PC-9 (cell line): ENCODE measurements at regions not wholly inside any gene's neighbourhood (a gene's known extent, or its start where the extent isn't known, plus 50 kb on each side); places are given as distances from the start of the nearest gene placed in this dataset.

Experiments
- BruUV-seq: library from RNA; stranded (reverse); fragments of 400-500 nt; replicated peaks from 2 replicates; lab custom pipeline; 2021; lab: Mats Ljungman, UMichigan
- CTCF ChIA-PET: fragments of 300-600 bp; sonication (Branson Sonifier 250); formaldehyde crosslinking; loops from one replicate; lab custom pipeline; 2022; ENCODE audit warnings: antibody characterized with exemption; lab: Charles Lee
- POLR2A ChIA-PET: fragments of 300-600 bp; sonication (Branson Sonifier 250); formaldehyde crosslinking; loops from one replicate; lab custom pipeline; 2022; ENCODE audit warnings: antibody characterized with exemption; ENCODE audit not compliant: unreplicated experiment; lab: Charles Lee
- DNase-seq, 2 experiments: peaks; one replicate each; pipeline versions ENCODE4 v3.0.0 to v3.0.0-alpha.2; 2015 to 2022; ENCODE audit warnings: mixed read lengths in 1 of 2
- H2AFZ ChIP-seq: fragments of 200-600 bp; sonication (generic); 2 replicates; pipeline ENCODE4 v1.8.1; 2017; ENCODE audit warnings: antibody characterized with exemption
- H3F3A ChIP-seq: fragments of 200-600 bp; sonication (generic); 2 replicates; pipeline ENCODE4 v1.8.1; 2017; ENCODE audit warnings: antibody characterized with exemption, mild to moderate bottlenecking, low read depth; ENCODE audit not compliant: insufficient read depth
- H3K27ac ChIP-seq: fragments of 200-600 bp; sonication (generic); 2 replicates; pipeline ENCODE4 v1.6.1; 2016; ENCODE audit warnings: mixed run types
- H3K27me3 ChIP-seq: fragments of 200-600 bp; sonication (generic); 2 replicates; pipeline ENCODE4 v1.6.1; 2016; ENCODE audit warnings: low read depth, mixed run types; ENCODE audit not compliant: insufficient read depth
- H3K36me3 ChIP-seq: fragments of 200-600 bp; sonication (generic); 2 replicates; pipeline ENCODE4 v1.6.1; 2016; ENCODE audit warnings: low read depth, mixed run types
- H3K4me1 ChIP-seq: fragments of 200-600 bp; sonication (generic); replicated peaks from 2 replicates; pipeline ENCODE4 v1.6.1; 2016; ENCODE audit warnings: mixed run types; ENCODE audit not compliant: insufficient read depth
- H3K4me2 ChIP-seq: fragments of 200-600 bp; sonication (generic); 2 replicates; pipeline ENCODE4 v1.6.1; 2017; ENCODE audit warnings: mixed run types
- H3K4me3 ChIP-seq: fragments of 200-600 bp; sonication (generic); 2 replicates; pipeline ENCODE4 v1.6.1; 2016; ENCODE audit warnings: mixed run types
- H3K79me2 ChIP-seq: fragments of 200-600 bp; sonication (generic); 2 replicates; pipeline ENCODE4 v1.6.1; 2017; ENCODE audit warnings: low read depth, mixed run types
- H3K9me2 ChIP-seq: fragments of 200-600 bp; sonication (generic); 2 replicates; pipeline ENCODE4 v1.8.1; 2017; ENCODE audit warnings: mild to moderate bottlenecking; ENCODE audit not compliant: insufficient read depth
- H3K9me3 ChIP-seq: fragments of 200-600 bp; sonication (generic); 2 replicates; pipeline ENCODE4 v1.8.1; 2016; ENCODE audit warnings: low read depth; ENCODE audit not compliant: insufficient read depth
- H4K20me1 ChIP-seq: fragments of 200-600 bp; sonication (generic); 2 replicates; pipeline ENCODE4 v1.8.1; 2017; ENCODE audit not compliant: insufficient read depth
- CTCF ChIP-seq: fragments of 200-600 bp; sonication (generic); conservative IDR thresholded peaks from 2 replicates; pipeline ENCODE4 v1.6.1; 2017; ENCODE audit warnings: mixed run types, antibody characterized with exemption, mild to moderate bottlenecking, moderate library complexity
- EZH2 ChIP-seq: fragments of 200-600 bp; sonication (generic); IDR thresholded peaks from 2 replicates; pipeline ENCODE4 v1.8.0; 2017; ENCODE audit warnings: antibody characterized with exemption, low read depth
- intact Hi-C: fragments of 100-400 bp; cut with micrococcal nuclease; formaldehyde crosslinking; loops from one replicate; pipeline ENCODE4 v1.10.0; 2022; ENCODE audit not compliant: unreplicated experiment

GRCh38 chr1:230010603-230011332, 56.3 kb upstream of the GALNT2 start:
- Histone ChIP-seq H3K4me3 (no peak overlapping the region), H2AFZ (no peak overlapping the region), H3F3A (no peaks in the 10 kb centered on the region), H3K9me3 (no peaks in the 10 kb centered on the region), H3K4me2 (no peak overlapping the region), H3K4me1 (no peaks in the 10 kb centered on the region), H3K79me2 (no peaks in the 10 kb centered on the region), H3K9me2 (no peaks in the 10 kb centered on the region), H3K27me3 (peaks cover 19% of the 10 kb centered on the region; the same call in 1 of the 2 replicates), H4K20me1 (no peaks in the 10 kb centered on the region), H3K36me3 (no peaks in the 10 kb centered on the region), H3K27ac (no peak overlapping the region)
- no peak for DNase-seq
- intact Hi-C loops = no loop called here
- ChIA-PET POLR2A (no interaction called here), CTCF (no interaction called here)
- no TSS peak for BruUV-seq
- TF ChIP-seq EZH2 (no peak), CTCF (no peak)

GRCh38 chr1:230011333-230012092, 55.5 kb upstream of the GALNT2 start:
- intact Hi-C loops = no loop called here
- Histone ChIP-seq H3K27ac (no peak overlapping the region), H3F3A (no peaks in the 10 kb centered on the region), H3K36me3 (no peaks in the 10 kb centered on the region), H3K79me2 (no peaks in the 10 kb centered on the region), H3K9me3 (no peaks in the 10 kb centered on the region), H4K20me1 (no peaks in the 10 kb centered on the region), H3K9me2 (no peaks in the 10 kb centered on the region), H3K4me1 (no peaks in the 10 kb centered on the region), H3K4me3 (no peak overlapping the region), H3K4me2 (no peak overlapping the region), H3K27me3 (peaks cover 13% of the 10 kb centered on the region; the same call in 1 of the 2 replicates), H2AFZ (no peak overlapping the region)
- no peak for DNase-seq
- CTCF ChIA-PET = no interaction called here
- POLR2A ChIA-PET = no interaction called here
- TF ChIP-seq EZH2 (no peak), CTCF (no peak)
- no TSS peak for BruUV-seq

- BruUV-seq = no TSS peak
- POLR2A ChIA-PET = no interaction called here
- Histone ChIP-seq H3K4me3 (no peak overlapping the region), H3K36me3 (no peaks in the 10 kb centered on the region), H2AFZ (no peak overlapping the region), H3K79me2 (no peaks in the 10 kb centered on the region), H3K4me2 (no peak overlapping the region), H3K9me3 (no peaks in the 10 kb centered on the region), H3K4me1 (no peaks in the 10 kb centered on the region), H4K20me1 (no peaks in the 10 kb centered on the region), H3K9me2 (no peaks in the 10 kb centered on the region), H3K27ac (no peak overlapping the region), H3K27me3 (peaks cover 7% of the 10 kb centered on the region; the same call in 1 of the 2 replicates), H3F3A (no peaks in the 10 kb centered on the region)
- TF ChIP-seq CTCF (no peak), EZH2 (no peak)
- no peak for DNase-seq
- intact Hi-C loops = no loop called here
- CTCF ChIA-PET = no interaction called here
Measured at GRCh38 chr1:230012093-230012393, 55.0 kb upstream of the GALNT2 start.
